ENCODE measurements at regions not wholly inside any gene's neighbourhood (a gene's known extent, or its start where the extent isn't known, plus 50 kb on each side); places are given as distances from the start of the nearest gene placed in this dataset.
"Not testable (repeated sequence)": the region's sequence is repeated elsewhere in the genome, so short reads cannot be mapped to it uniquely, and the experiment has no call there.

DNA sequence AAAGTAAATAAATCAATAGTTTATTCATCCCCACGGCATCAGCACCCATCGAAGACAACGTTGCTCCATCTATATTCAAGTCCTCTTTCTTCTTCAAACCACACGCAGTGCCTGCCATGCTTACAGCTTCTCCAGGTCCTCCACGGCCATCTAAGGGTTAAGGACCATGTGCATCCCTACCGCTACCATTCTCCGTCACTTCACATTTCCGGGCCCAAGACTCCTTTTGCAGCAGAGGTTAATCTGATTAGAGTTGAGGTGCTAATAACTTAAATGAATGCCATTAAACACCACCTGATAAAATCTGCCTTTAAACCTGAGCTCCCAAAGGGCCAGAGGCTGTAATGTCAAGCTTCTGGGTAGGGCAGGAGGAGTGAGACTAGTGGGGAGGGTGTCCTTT, 79.7 kb upstream of the CCND2 start:
- no peak for DNase-seq (ENCODE audit: low read depth in 3 of 3)

DNA sequence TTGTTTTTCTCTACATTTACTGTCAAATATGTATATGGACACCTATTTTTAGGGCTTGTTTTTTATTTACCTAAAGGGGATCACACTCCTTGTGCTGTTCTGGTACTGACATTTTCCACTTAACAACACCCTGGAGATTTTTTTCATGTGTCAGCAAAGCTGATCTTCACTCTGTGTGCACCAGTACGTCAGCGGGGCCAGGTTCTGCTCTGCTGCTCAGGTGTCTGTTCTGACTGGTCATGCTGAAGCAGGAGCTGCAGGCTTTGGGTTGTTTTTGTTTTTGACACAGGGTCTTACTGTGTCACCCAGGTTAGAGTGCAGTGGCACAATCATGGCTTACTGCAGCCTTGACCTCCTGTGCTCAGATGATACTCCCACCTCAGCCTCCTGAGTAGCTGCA, 81.9 kb upstream of the CCND2 start:
- DNase-seq (ENCODE audit: low read depth in 3 of 3), result no peak

DNA sequence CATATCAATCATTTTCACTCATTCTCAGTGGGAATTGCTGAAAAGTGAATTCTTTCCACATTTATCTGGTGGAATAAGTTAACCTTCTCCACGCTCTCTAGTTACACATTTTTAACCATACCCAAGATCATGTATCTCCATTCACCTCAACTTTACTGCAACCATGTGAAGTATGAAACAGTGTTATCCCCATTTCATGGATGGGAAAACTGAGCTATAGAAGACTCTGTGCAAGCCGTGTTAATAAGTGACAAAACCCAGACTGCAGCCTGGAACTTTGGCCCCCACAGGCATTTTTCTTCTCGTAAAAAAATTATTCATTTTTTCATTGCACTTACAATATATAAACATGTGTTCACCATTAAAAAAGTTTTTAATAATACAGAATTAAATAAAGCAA, 82.4 kb upstream of the CCND2 start:
- no peak for DNase-seq (ENCODE audit: low read depth in 3 of 3)

DNA sequence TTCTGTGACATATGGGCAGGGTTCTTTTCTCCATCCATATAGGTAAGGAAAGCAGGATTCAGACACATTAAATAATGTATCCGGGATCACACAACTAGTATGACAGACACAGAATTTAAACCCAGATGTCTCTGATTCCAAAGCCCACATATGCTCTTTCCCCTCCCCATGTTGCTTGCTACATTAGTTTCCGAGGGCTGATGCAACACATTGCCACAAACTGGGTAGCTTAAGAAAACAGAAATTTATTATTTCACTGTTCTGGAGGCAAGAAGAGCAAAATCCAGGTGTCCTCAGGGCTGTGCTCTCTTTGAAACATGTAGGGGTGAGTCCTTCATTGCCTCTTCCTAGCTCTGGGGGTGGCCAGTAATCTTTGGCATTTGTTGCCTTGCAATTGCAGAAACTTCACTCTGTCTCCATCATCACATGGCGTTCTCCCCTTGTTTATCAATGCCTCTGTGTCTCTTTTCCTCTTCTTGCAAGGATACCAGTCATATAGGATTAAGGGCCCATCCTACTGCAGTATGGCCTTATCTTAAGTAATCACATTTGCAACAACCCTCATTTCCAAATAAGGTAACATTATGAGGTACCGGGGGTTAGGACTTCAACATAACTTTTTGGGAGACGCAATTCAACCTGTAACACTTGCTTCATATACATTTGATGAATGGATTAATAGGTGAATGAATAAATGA, 83.0 kb upstream of the CCND2 start:
- DNase-seq (ENCODE audit: low read depth in 3 of 3), result no peak

DNA sequence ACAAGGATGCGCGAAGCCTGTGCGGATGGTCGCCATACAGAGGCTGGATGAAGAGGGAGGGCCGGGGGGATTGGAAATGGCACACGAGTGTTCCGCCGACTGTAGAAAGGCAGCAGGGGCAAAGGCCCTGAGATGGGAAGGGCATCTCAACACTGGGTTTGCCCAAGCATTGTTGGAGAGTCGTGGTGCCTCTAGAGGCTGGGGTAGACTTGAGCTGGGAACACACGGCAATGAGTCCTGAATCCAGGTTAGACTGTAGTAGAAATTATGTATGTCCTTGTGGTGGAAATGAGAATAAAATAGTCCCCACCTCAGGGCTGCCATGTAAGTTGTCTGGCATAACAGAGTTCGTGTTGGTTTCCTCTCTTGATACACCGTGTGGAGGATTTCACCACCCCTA, 83.8 kb upstream of the CCND2 start:
- DNase-seq (ENCODE audit: low read depth in 3 of 3), result no peak

DNA sequence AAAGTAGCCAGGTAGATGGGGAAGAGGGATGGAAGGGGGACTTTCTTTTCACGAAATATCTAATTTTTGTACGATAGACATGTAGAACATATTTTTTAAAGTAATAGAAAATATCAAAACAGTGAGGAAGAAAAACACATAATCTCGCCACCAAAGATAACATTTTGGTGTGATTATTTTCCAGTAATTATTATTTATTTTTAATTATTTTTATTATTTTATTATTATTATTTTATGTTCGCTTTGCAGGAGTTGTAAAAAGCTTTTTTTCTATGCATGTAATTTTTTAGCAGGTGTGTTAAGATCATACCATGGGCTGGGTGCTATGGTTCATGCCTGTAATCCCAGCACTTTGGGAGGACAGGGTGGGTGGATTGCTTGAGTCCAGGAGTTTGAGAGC, 85.6 kb upstream of the CCND2 start:
- no peak for DNase-seq (ENCODE audit: low read depth in 3 of 3)

DNA sequence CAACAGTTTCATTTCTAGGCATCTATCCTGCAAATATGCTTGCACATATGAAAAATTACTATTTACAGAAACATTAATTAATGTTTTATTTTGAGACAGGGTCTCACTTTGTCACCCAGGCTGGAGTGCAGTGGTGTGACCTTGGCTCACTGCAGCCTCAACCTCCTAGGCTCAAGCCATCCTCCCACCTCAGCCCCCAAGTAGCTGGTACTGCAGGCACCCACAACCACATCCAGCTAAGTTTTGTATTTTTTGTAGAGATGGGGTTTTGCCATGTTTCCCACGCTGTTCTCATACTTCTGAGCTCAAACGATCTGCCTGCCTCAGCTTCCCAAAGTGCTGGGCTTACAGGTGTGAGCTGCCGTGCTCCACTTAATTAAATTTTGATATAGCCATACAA, 86.2 kb upstream of the CCND2 start:
- DNase-seq (ENCODE audit: low read depth in 3 of 3), result not testable (repeated sequence)

DNA sequence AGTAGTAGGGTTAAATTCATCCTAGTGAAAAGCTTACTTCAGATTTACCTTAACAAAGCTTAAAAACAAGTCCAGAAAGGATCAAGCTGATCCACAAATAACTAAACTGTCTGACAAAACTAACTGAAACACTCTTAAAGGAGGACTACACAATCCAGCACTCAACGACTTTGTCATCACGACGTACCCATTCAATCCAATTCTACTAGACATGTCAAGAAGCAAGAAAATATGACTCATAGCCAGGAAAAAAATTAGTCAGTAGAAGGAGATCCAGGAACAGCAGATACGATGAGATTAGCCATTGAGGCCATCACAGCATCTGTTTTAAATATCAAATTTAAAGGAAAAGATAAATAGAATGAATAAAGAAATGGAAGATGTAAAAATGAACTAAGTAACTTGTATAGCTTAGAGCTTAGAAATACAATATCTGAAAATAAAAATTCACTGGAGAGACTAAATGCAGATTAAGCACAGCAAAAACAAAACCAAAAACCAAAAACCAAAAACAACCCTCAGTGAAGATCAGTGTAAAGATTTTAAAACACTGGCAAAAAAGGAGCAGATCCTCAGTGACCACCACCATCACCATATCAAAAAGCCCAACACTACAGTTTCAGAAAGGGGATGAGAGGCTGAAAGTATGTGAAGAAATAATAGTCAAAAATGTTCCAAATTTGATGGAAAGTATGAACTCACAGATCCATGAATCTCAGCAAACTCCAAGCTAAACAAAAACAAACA, 95.0 kb upstream of the CCND2 start:
- DNase-seq (ENCODE audit: low read depth in 3 of 3), result no peak

DNA sequence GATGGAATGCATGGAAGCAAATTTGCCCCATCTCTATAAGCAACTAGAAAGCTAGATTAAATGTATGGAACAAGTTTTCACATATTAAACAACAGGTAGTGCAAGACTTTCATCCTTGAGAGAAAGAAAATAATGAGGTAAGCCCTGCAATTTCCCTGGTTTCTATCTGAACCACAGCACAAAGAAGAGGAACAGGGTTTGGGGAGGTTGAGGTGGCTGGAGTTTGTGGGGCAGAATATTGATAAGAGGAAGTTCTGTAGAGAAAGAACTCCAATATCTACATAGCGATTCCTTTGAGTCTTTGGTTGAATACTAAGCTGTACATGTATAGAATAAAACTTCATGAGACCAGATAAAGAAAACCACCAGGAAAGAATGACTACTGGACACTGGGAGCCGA, 96.3 kb upstream of the CCND2 start:
- DNase-seq (ENCODE audit: low read depth in 3 of 3), result no peak

DNA sequence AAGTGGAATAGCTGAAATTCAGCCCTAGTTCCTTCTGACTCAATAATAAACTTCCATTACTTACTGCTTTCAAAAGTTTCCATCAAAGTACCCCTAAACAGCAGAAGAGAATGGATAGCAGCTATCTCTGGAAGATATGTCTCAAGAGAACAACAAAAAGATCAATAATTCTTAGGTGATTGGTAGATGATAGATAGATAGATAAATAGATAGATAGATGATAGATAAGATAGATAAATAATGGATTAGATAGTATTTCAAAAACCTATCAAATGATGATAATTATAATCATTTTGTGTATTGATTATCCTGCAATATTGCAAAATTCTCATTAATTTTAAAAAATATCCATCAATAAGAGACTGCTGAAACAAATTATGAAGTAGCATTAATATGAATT, 97.4 kb upstream of the CCND2 start:
- DNase-seq (ENCODE audit: low read depth in 3 of 3), result no peak

DNA sequence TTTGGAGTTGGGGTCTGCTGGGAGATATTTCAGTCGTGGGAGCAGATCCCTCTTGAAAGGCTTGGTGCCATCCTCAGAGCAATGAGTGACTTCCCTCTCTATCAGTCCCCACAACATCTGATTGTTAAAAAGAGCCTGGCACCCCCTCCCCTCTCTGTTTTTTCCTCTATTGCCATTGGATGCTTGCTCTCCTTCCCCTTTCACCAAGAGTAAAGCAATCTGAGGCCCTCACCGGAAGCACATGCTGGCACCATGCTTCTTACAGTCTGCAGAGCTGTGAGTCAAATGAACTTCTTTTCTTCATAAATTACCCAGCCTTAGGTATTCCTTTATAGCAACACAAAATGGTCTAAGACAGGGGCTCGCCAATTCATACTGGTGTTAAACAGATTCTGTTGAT, 99.1 kb upstream of the CCND2 start:
- no peak for DNase-seq (ENCODE audit: low read depth in 3 of 3)

DNA sequence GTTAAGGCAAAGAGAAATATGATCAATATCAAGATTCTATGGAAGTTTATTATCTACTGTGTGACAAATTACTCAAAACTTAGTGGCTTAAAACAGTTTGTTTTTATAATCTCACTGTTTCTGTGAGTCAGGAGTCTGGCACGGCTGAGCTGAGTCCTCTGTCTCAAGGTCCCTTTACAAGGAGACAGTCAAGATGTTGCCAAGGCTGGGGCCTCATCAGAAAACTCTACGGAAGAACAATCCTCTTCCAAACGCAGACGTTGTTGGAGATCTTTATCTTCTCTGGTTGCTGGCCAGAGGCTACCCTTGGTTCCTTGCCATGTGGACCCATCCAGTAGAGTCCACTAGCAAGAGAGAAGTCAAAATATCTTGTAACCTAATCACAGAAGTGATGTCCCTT, 100.6 kb upstream of the CCND2 start:
- no peak for DNase-seq (ENCODE audit: low read depth in 3 of 3)

DNA sequence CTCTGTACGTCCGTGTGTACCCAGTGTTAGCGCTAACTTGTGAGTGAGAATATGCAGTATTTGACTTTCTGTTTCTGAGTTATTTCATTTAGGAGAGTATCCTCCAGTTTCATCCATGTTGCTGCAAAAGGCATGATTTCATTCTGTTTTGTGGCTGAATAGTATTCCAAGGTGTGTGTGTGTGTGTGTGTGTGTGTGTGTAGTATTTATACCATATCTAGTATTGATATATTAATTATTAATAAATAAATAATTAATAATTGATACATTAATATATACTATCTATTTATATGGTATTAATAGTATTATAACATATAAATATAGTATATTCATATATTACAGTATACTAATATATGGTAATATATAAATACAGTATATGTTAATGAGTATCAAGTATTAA, 101.8 kb upstream of the CCND2 start:
- DNase-seq (ENCODE audit: low read depth in 3 of 3), result no peak

DNA sequence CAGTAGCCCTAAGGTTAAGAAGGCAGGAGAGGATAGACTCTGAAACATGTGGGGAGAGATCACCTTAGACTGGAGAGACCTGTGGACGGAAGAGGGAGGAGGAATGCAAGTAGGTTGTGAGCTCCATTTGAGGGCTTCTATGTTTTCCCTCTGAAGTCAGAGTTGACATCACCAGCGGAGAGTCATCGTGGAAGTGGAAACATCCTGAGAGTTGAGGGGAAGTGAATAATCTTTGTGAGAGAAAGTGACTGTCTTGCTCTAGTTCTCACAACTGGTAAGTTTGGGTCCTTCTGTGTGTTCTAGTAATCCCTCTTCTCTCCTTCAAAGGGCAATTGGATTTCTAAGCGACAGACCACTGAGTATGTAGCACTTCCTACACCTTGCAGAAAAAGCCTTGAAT, 103.6 kb upstream of the CCND2 start:
- DNase-seq (ENCODE audit: low read depth in 3 of 3), result no peak

DNA sequence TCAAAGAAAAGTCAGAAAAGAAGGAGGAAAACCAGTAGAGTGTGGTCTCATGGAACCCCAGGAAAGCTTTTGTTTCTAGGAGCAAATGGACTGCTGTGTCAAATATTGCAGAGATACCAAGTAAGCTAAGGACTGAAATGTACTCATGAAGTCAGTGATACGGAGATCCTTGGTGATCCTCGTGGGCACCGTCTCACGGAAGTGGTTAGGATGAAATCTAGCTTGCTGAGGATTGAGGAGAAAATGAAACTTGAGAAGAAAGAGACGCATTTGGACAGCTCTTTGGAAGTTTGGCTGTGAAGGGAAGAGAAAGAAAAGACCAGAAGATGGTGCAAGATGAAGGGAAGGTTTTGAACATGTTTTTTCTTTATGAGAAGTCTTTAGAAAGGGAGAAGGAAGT, 104.0 kb upstream of the CCND2 start:
- DNase-seq (ENCODE audit: low read depth in 3 of 3), result no peak

DNA sequence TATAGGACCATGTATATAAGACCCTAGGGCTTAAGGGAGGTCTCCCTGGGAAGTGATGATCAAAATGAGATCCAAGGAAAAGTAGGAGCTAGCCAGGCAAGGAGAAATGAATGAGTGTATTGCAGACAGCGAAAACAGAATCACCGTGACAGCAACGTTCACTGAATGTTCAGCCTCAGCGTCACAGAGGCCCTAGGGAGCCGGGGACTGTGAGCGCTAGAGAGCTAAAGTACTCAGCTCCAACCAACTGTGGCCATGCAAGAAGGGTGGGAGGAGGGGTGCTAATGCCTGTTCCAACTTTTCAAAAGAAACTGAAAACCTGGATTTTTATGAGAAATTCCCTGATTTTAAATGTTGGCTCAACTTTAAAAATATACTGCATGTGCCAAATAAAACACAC, 105.5 kb upstream of the CCND2 start:
- DNase-seq (ENCODE audit: low read depth in 3 of 3), result no peak

DNA sequence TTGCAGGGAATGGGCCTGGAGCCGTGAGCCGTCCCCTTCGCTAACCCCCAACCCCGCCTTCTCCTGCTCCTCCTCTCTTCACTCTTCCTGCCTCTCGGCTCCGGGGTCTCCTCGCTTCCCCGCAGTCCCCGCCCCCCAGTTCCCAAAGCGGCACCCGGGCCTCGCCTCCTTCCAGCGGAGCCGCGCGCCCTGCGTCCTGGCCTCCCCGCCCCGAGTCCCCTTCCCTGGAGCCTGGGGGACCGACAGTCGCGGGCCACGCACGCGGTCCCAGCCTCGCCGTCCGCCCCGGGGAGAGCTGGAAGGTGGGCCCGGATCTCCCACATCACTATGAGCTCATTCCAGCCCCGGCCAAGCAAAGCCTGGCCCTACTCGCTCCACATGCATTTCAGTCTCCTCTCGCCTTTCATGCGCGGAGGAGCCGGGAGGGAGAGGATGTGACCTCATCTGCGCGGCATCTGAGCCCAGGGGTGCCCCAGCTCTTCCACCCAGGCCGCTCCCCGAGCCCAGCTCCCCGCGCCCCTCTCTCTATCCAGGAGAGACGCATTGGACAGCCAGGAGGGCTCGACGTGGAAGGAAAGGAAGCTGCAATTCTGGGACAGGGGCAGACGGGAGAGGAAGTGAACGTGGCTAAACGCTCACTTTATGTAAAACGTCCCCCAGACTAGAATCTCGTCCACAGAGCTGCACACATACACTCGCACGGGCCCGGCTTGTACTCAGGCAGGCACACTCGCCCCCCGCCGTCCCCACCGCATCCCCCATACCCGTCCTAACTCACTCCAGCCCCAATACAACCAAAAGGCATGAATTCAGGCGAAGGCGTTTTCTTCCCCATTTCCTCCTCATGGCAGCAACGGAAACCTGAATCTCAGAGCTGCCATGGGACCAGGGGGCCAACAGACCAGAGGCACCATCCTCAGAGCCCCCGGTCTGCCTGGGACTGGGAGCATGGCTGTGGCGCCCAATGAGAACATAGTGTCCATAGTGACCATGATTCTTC, 108.7 kb upstream of the CCND2 start:
- DNase-seq (ENCODE audit: low read depth in 3 of 3), result peak in 2 of 3 experiments; percentile 37 to 63

DNA sequence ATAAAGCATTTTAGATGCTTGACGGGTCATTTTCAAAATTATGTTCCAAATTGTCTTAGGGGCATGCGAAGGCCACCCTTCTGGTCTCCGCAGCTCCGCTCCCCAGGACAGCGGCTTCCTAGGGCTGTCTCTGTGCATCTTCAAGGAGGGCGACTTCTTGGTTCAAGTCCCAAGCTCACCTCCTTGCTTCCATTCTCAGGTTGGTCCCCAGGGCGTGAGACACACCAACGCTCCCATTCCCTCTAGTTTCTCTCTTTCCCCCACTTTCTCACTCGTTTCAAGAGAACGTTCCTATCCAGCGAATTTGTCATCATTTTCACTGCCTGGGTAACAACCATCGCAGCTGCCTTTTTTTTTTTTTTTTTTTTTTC, 109.4 kb upstream of the CCND2 start:
- DNase-seq (ENCODE audit: low read depth in 3 of 3), result no peak

DNA sequence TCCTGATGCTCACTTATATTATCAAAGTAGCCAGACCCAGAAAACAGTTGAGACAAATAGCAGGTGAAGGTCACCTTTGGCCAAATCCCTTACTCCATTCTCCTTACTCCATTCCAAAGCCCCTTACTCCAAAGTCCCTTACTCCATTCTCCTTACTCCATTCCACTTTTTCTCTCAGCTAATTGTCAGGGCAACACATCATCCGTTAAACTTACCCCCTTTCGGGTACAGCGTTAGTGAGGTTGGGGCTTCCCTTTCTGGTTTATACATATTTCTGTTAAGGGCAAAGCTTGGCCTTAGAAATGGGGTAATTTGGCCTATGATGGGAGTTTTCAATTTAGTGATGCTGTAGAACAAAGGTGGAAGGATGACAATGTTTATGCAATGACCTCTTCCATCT, 111.8 kb upstream of the CCND2 start:
- DNase-seq (ENCODE audit: low read depth in 3 of 3), result no peak

DNA sequence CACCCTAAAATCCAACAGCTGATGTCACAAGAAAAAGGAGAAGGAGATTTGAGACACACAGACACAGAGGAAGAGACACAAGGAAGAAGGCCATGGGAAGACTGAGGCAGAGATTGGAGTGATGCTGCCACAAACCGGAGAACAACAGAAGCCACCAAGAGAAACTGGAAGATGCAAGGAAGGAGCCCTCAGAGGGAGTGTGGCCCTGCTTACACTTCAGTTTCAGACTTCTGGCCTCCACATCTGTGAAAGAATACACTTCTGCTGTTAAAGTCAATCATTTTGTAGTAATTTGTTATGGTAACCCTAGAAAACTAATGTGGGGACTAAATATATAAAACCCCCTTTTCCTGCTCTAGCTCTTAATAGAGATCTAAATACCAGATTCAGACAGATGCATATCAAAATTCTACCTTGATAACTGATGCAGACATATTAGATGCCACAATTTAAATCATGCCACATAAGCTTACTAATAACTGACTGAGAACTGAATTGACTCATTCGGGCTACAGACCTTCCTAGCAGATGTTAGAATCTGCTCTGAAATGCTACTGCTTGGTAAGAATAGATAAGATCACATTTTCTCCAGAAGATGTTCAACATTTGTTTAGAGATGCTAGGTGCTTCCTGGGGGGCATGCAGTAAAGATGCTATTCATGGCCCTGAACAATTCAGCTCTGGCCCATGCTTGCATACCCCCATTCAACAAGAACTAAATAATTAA, 113.1 kb upstream of the CCND2 start:
- DNase-seq (ENCODE audit: low read depth in 3 of 3), result no peak

DNA sequence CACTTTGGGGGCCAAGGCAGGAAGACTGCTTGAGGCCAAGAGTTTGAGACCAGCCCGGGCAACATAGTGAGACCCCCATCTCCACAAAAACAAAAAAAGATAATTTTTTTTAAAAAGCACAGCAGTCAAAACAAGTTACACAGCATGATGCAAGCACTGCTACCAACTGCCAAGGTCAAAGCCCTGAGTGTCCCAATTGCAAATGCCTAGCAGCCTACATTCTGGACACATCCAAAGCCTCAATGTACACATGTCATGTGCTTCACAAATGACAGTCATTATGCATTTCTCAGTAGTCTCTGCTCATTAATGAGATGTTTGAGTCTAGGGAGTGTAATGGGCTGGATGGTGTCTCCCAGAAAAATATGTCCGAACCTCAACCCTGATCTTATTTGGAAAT, 113.7 kb upstream of the CCND2 start:
- no peak for DNase-seq (ENCODE audit: low read depth in 3 of 3)

DNA sequence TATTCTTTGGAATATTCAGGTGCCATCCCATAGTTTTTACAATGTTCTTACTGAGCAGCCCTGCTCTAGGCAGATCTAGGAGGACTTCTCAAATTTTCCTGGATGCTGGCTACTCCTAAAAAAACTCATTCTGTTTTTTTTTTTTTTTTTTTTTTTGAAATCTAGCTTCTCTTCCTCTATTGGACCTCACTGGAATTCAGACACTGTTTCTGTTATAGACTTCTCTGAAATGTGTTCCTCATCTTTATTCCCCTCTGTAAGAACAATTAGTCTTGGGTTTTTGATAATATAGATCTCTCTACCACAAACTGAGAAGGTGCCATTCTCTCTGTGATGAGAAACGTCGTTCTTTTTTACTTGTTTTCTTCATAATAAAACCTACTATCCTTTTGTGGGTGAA, 115.3 kb upstream of the CCND2 start:
- no peak for DNase-seq (ENCODE audit: low read depth in 3 of 3)

Measured in stimulated activated CD4-positive, alpha-beta T cell treated with anti-CD3 and anti-CD28 coated beads, TNF-alpha, amount 100 ng/mL, for 24 hours (primary cell).